ENCODE measurements at regions not wholly inside any gene's neighbourhood (a gene's known extent, or its start where the extent isn't known, plus 50 kb on each side); places are given as distances from the start of the nearest gene placed in this dataset.

GRCh38 chr7:84528756-84529479 lies 334.3 kb upstream of the SEMA3A start:
- no peak overlapping the region for H3K9ac ChIP-seq (ENCODE audit: low read length)
- no peaks in the 10 kb centered on the region for H3K36me3 ChIP-seq (replicated peaks; ENCODE audit: low read depth, low read length)
- H3K4me1 ChIP-seq (ENCODE audit: low read length) = no peaks in the 10 kb centered on the region
- no peak overlapping the region for H3K4me3 ChIP-seq (ENCODE audit: low read length)
- H3K27me3 ChIP-seq (ENCODE audit: low read depth, low read length) = no peaks in the 10 kb centered on the region
- H3K79me2 ChIP-seq (ENCODE audit: low read length) = no peaks in the 10 kb centered on the region
- no peak overlapping the region for H2AFZ ChIP-seq (ENCODE audit: low read depth, low read length)
- no peak overlapping the region for H3K27ac ChIP-seq (ENCODE audit: low read length)
- TF ChIP-seq EZH2phosphoT487 (IDR thresholded peaks at IDR 0.05; ENCODE audit: low read depth) (no peak), CTCF (IDR thresholded peaks at IDR 0.05; ENCODE audit: low read depth, low read length) (no peak)
- no peaks in the 10 kb centered on the region for H4K20me1 ChIP-seq (ENCODE audit: insufficient read depth, low read length)
- H3K9me3 ChIP-seq (ENCODE audit: insufficient read depth, low read length) = no peaks in the 10 kb centered on the region
- no peak overlapping the region for H3K4me2 ChIP-seq (ENCODE audit: low read length)

DNA sequence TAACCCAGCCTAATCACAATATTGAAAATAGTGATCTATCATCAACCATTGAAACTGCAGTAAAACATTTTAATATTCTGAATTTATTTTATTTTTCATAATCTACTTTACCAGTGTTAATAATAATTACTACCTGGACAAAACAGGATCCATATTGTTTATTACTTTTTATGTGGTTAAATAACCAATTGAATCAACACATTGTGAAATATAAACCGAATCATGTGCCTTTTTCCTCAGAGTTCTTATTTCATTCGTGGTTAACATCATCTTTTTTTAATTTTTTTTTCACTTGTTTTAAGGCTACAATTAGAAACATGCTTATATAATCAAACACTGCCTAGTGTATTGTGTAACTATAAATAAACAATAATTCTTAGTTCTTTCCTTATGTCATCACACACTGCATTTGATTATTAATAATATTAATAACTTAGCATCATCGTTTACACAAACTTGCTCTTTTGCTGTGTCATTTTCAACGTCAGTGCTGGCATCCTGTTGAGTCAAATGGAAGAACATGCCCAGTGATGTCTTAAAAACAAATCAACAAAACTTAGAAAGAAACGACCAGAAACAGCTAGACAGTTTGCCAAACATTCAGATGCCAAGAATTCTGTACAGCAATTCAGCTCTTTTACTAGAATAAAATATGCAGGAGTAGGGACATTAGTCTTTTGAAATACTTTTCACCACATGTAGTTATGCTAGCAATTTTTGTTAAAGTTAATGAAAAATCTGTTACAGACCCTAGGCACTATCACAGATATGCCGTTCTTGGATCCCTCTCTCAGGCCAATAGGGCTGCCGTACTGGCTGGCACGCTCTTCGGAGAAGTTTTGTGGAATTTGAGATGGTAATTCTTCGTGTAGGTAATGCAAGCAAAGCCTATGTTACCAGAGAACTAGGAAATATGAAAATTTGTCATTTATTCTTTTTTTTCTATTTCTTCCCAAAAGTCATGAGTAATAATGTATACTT lies 330.4 kb upstream of the SEMA3A start:
- no peak overlapping the region for H3K27ac ChIP-seq (ENCODE audit: low read length)
- no peaks in the 10 kb centered on the region for H3K27me3 ChIP-seq (ENCODE audit: low read depth, low read length)
- TF ChIP-seq CTCF (IDR thresholded peaks at IDR 0.05; ENCODE audit: low read depth, low read length) (no peak), EZH2phosphoT487 (IDR thresholded peaks at IDR 0.05; ENCODE audit: low read depth) (no peak)
- no peaks in the 10 kb centered on the region for H3K9me3 ChIP-seq (ENCODE audit: insufficient read depth, low read length)
- H3K4me3 ChIP-seq (ENCODE audit: low read length) = no peak overlapping the region
- no peak overlapping the region for H3K9ac ChIP-seq (ENCODE audit: low read length)
- H3K4me1 ChIP-seq (ENCODE audit: low read length) = no peaks in the 10 kb centered on the region
- no peak overlapping the region for H3K4me2 ChIP-seq (ENCODE audit: low read length)
- H2AFZ ChIP-seq (ENCODE audit: low read depth, low read length) = no peak overlapping the region; the same call in 1 of the 2 replicates
- no peaks in the 10 kb centered on the region for H4K20me1 ChIP-seq (ENCODE audit: insufficient read depth, low read length)
- no peaks in the 10 kb centered on the region for H3K36me3 ChIP-seq (replicated peaks; ENCODE audit: low read depth, low read length)
- no peaks in the 10 kb centered on the region for H3K79me2 ChIP-seq (ENCODE audit: low read length)

GRCh38 chr7:84513061-84513460 lies 318.5 kb upstream of the SEMA3A start:
- no peaks in the 10 kb centered on the region for H3K9me3 ChIP-seq (ENCODE audit: insufficient read depth, low read length)
- H3K27me3 ChIP-seq (ENCODE audit: low read depth, low read length) = no peaks in the 10 kb centered on the region
- no peaks in the 10 kb centered on the region for H3K36me3 ChIP-seq (replicated peaks; ENCODE audit: low read depth, low read length)
- no peaks in the 10 kb centered on the region for H3K4me1 ChIP-seq (ENCODE audit: low read length)
- no peak overlapping the region for H3K9ac ChIP-seq (ENCODE audit: low read length)
- TF ChIP-seq EZH2phosphoT487 (IDR thresholded peaks at IDR 0.05; ENCODE audit: low read depth) (no peak), CTCF (IDR thresholded peaks at IDR 0.05; ENCODE audit: low read depth, low read length) (no peak)
- H4K20me1 ChIP-seq (ENCODE audit: insufficient read depth, low read length) = no peaks in the 10 kb centered on the region
- no peak overlapping the region for H3K4me3 ChIP-seq (ENCODE audit: low read length)
- H3K27ac ChIP-seq (ENCODE audit: low read length) = no peak overlapping the region
- no peak overlapping the region for H3K4me2 ChIP-seq (ENCODE audit: low read length)
- H2AFZ ChIP-seq (ENCODE audit: low read depth, low read length) = no peak overlapping the region
- H3K79me2 ChIP-seq (ENCODE audit: low read length) = no peaks in the 10 kb centered on the region

DNA sequence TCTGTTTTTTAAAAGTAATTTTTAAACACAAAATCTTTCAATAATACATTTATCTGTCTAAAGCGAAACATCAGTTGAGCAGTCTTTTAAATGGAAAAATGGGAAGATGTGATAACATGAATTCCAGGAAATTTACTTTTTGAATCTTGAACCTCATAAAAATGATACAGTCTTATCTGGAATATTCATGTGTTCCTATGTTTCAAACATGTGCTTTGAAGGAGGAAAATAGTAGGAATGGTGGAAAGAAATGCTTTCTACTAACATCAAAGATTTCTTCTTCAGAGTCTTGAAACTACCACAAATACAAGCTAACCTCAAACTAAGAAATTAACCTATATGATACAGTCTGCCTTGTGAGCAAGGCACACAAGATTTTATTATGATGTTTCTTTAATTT lies 317.5 kb upstream of the SEMA3A start:
- Histone ChIP-seq H3K4me2 (ENCODE audit: low read length) (no peak overlapping the region), H3K9ac (ENCODE audit: low read length) (no peak overlapping the region), H3K27me3 (ENCODE audit: low read depth, low read length) (no peaks in the 10 kb centered on the region), H3K79me2 (ENCODE audit: low read length) (no peaks in the 10 kb centered on the region), H3K9me3 (ENCODE audit: insufficient read depth, low read length) (no peaks in the 10 kb centered on the region), H3K36me3 (replicated peaks; ENCODE audit: low read depth, low read length) (no peaks in the 10 kb centered on the region), H4K20me1 (ENCODE audit: insufficient read depth, low read length) (no peaks in the 10 kb centered on the region), H2AFZ (ENCODE audit: low read depth, low read length) (no peak overlapping the region), H3K27ac (ENCODE audit: low read length) (no peak overlapping the region), H3K4me1 (ENCODE audit: low read length) (peaks cover 8% of the 10 kb centered on the region), H3K4me3 (ENCODE audit: low read length) (no peak overlapping the region)
- no peak for TF ChIP-seq CTCF (IDR thresholded peaks at IDR 0.05; ENCODE audit: low read depth, low read length)
- TF ChIP-seq EZH2phosphoT487 (IDR thresholded peaks at IDR 0.05; ENCODE audit: low read depth) = no peak

Data from OCI-LY3 (cell line).